ENCODE measurements at regions not wholly inside any gene's neighbourhood (a gene's known extent, or its start where the extent isn't known, plus 50 kb on each side); places are given as distances from the start of the nearest gene placed in this dataset.

DNA sequence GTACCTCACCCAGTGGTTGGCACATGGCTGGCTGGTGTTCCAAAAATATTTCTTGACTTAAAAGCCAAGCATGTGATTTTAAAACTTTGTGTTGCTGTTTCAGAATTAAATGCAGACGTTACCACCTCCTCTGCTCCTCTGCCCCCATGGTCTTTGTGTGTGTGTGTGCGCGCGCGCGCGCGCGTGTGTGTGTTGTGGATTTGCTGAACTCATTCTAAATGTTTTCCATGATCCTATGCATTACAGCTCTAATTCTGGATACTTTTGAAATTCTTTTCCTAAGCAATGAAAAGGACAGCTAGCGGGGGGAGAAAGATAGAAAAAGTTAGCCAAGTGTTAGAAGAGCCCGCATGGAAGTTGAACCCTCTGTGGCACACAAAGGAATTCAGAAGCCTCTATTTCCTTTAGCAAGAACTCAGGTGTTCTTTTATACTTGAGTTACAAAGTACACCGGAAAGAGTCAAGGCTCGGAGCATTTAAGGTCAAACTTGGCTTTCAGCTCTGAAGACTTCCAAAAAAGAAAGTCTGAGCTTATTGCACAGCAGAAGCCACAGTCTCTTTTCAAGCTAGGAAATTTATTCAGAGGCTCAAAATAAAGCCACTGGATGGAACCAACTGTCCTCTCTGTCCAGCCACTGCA lies 350.5 kb upstream of the TBL1XR1 start:
- peak overlapping the region; percentile 32 for H3K4me2 ChIP-seq (ENCODE audit: low read length)
- H2AFZ ChIP-seq = peak overlapping the region; percentile 62
- peak overlapping the region; percentile 94 for H3K27ac ChIP-seq
- H3K4me3 ChIP-seq (ENCODE audit: low read depth, low read length) = peak overlapping the region; percentile 3
- no peaks in the 10 kb centered on the region for H3K79me2 ChIP-seq
- TF ChIP-seq, protein P1, sequence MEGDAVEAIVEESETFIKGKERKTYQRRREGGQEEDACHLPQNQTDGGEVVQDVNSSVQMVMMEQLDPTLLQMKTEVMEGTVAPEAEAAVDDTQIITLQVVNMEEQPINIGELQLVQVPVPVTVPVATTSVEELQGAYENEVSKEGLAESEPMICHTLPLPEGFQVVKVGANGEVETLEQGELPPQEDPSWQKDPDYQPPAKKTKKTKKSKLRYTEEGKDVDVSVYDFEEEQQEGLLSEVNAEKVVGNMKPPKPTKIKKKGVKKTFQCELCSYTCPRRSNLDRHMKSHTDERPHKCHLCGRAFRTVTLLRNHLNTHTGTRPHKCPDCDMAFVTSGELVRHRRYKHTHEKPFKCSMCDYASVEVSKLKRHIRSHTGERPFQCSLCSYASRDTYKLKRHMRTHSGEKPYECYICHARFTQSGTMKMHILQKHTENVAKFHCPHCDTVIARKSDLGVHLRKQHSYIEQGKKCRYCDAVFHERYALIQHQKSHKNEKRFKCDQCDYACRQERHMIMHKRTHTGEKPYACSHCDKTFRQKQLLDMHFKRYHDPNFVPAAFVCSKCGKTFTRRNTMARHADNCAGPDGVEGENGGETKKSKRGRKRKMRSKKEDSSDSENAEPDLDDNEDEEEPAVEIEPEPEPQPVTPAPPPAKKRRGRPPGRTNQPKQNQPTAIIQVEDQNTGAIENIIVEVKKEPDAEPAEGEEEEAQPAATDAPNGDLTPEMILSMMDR (IDR thresholded peaks at IDR 0.05) = no peak
- peaks cover 29% of the 10 kb centered on the region for H3K4me1 ChIP-seq
- no peaks in the 10 kb centered on the region for H3K9me3 ChIP-seq (ENCODE audit: control insufficient read depth, low read length)
- no peaks in the 10 kb centered on the region for H3K27me3 ChIP-seq (ENCODE audit: control insufficient read depth, insufficient read depth, low read length)
- H3K36me3 ChIP-seq (ENCODE audit: control insufficient read depth, insufficient read depth, low read length) = no peaks in the 10 kb centered on the region
- H3K9ac ChIP-seq = no peak overlapping the region

DNA sequence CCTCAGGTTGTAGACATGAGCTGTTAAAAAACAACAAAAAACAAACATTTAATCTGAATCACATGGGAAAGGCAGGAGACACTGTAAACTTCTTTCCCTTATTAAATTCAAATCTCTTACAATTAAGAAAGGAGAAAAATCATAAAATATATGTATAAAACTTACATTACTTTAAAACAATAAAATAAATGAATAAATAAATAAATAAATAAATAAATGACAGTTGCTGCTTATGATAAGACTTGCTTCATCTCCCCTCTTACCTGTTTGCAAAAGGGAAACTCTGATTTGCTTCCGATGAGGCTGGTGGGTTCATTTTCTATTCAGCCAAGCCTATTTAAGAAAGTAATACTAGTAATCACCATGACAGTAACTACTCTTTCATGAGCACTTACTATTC lies 353.4 kb upstream of the TBL1XR1 start:
- H3K36me3 ChIP-seq (ENCODE audit: control insufficient read depth, insufficient read depth, low read length) = no peaks in the 10 kb centered on the region
- H3K27me3 ChIP-seq (ENCODE audit: control insufficient read depth, insufficient read depth, low read length) = no peaks in the 10 kb centered on the region
- no peak overlapping the region for H3K4me2 ChIP-seq (ENCODE audit: low read length)
- no peak overlapping the region for H3K27ac ChIP-seq
- no peak overlapping the region for H3K9ac ChIP-seq
- no peak overlapping the region for H2AFZ ChIP-seq
- no peaks in the 10 kb centered on the region for H3K79me2 ChIP-seq
- peaks cover 47% of the 10 kb centered on the region for H3K4me1 ChIP-seq
- TF ChIP-seq, protein P1 (IDR thresholded peaks at IDR 0.05) = no peak
- H3K4me3 ChIP-seq (ENCODE audit: low read depth, low read length) = no peak overlapping the region
- H3K9me3 ChIP-seq (ENCODE audit: control insufficient read depth, low read length) = no peaks in the 10 kb centered on the region

DNA sequence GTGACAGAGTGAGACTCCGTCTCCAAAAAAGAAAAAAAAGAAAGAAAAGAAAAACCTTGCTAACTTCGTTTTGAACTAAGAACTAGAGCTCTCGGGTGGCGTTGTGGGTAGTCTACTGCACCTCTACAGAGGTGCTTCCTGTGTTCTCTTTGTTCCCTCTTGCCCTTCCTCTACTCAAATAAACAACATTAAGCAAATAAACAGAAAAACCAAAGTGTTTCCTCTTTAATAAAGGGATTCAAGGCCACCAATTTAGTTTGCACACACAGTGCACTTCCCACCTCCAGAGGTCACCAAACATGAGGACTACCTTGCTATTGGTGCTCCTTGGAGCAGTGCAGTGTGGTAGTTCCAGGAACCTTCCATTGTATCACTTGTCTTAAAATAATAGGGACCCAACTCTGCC lies 354.2 kb upstream of the TBL1XR1 start:
- no peaks in the 10 kb centered on the region for H3K79me2 ChIP-seq
- H3K9ac ChIP-seq = no peak overlapping the region
- H3K4me2 ChIP-seq (ENCODE audit: low read length) = no peak overlapping the region
- H2AFZ ChIP-seq = no peak overlapping the region
- no peaks in the 10 kb centered on the region for H3K27me3 ChIP-seq (ENCODE audit: control insufficient read depth, insufficient read depth, low read length)
- H3K36me3 ChIP-seq (ENCODE audit: control insufficient read depth, insufficient read depth, low read length) = no peaks in the 10 kb centered on the region
- H3K27ac ChIP-seq = no peak overlapping the region
- peaks cover 52% of the 10 kb centered on the region for H3K4me1 ChIP-seq
- H3K9me3 ChIP-seq (ENCODE audit: control insufficient read depth, low read length) = no peaks in the 10 kb centered on the region
- TF ChIP-seq, protein P1 (IDR thresholded peaks at IDR 0.05) = no peak
- no peak overlapping the region for H3K4me3 ChIP-seq (ENCODE audit: low read depth, low read length)

DNA sequence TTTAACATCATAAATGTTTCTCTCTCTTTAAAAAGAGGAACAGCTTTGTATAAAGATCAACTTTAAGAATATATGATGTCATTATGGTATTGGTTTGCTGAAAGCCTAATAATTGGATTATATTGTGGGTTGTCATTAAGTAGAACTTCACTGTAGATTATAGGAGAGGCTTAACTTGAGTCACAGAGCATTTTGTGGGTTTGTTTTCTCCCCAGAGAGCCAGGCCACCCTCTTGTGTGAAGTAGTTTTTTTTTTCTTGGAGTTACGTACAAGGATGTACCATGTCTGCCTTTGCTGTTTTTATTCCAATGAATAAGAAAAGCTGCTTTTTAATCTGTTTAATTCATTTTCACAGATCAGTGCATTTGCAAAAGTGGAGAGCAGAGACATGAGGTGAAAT lies 354.8 kb upstream of the TBL1XR1 start:
- H3K27ac ChIP-seq = peak overlapping the region; percentile 25
- H3K4me2 ChIP-seq (ENCODE audit: low read length) = no peak overlapping the region
- TF ChIP-seq, protein P1 (IDR thresholded peaks at IDR 0.05) = no peak
- no peaks in the 10 kb centered on the region for H3K9me3 ChIP-seq (ENCODE audit: control insufficient read depth, low read length)
- H3K27me3 ChIP-seq (ENCODE audit: control insufficient read depth, insufficient read depth, low read length) = no peaks in the 10 kb centered on the region
- H3K36me3 ChIP-seq (ENCODE audit: control insufficient read depth, insufficient read depth, low read length) = no peaks in the 10 kb centered on the region
- no peak overlapping the region for H3K9ac ChIP-seq
- peaks cover 50% of the 10 kb centered on the region for H3K4me1 ChIP-seq
- H2AFZ ChIP-seq = no peak overlapping the region
- no peak overlapping the region for H3K4me3 ChIP-seq (ENCODE audit: low read depth, low read length)
- no peaks in the 10 kb centered on the region for H3K79me2 ChIP-seq

DNA sequence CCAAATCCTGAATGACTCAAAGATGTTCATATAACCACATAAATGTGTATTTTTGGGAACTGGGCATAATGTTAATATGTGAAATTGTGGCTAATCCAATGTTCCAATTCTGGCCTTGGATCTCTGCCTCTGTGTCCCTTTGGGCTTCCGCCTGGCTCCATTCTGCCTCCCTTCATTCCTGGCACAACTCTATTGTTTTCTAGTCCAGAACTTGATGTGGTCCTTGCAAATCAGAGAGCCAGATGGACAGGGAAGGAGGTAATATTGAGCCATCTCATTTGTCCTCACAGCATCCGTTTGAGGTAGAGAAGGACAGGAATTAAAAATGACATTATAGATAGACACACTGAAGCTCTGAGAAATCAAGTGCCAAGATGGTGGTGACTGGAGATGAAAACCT lies 355.7 kb upstream of the TBL1XR1 start:
- Histone ChIP-seq H3K4me3 (ENCODE audit: low read depth, low read length) (no peak overlapping the region), H3K9me3 (ENCODE audit: control insufficient read depth, low read length) (no peaks in the 10 kb centered on the region), H3K79me2 (no peaks in the 10 kb centered on the region), H3K9ac (no peak overlapping the region), H3K27ac (peak overlapping the region; percentile 37), H3K36me3 (ENCODE audit: control insufficient read depth, insufficient read depth, low read length) (no peaks in the 10 kb centered on the region), H2AFZ (peak overlapping the region; percentile 72), H3K4me2 (ENCODE audit: low read length) (no peak overlapping the region), H3K27me3 (ENCODE audit: control insufficient read depth, insufficient read depth, low read length) (no peaks in the 10 kb centered on the region), H3K4me1 (peaks cover 49% of the 10 kb centered on the region)
- TF ChIP-seq, protein P1 (IDR thresholded peaks at IDR 0.05) = no peak
